HFFc6 (cell line): ENCODE measurements at regions not wholly inside any gene's neighbourhood (a gene's known extent, or its start where the extent isn't known, plus 50 kb on each side); places are given as distances from the start of the nearest gene placed in this dataset.

Source experiments
- DNase-seq: peaks from one replicate; pipeline ENCODE4 v3.0.0-alpha.2; 2018
- H3K27ac Mint-ChIP-seq: 2 replicates; pipeline ENCODE4 v1.8.0; 2020; ENCODE audit warnings: mild to moderate bottlenecking, mixed read lengths
- H3K27me3 Mint-ChIP-seq: 2 replicates; pipeline ENCODE4 v1.8.0; 2021; ENCODE audit warnings: mild to moderate bottlenecking, moderate library complexity, mixed read lengths; ENCODE audit not compliant: insufficient read depth
- H3K36me3 Mint-ChIP-seq: 2 replicates; pipeline ENCODE4 v1.8.0; 2021; ENCODE audit warnings: low read depth, mixed read lengths
- H3K4me1 Mint-ChIP-seq: 2 replicates; pipeline ENCODE4 v1.8.0; 2020; ENCODE audit warnings: low read depth, mixed read lengths
- H3K4me3 Mint-ChIP-seq: 2 replicates; pipeline ENCODE4 v1.8.0; 2020; ENCODE audit warnings: mild to moderate bottlenecking, moderate library complexity, mixed read lengths
- H3K9me3 Mint-ChIP-seq: 2 replicates; pipeline ENCODE4 v1.8.0; 2020; ENCODE audit warnings: mild to moderate bottlenecking, mixed read lengths
- TF ChIP-seq, protein P1 (sequence below): fragments of 200-600 bp; sonication (generic); IDR thresholded peaks from 2 replicates; pipeline ENCODE4 v1.5.0; 2021; ENCODE audit warnings: antibody characterized with exemption, mild to moderate bottlenecking

- DNase-seq = no peak
These were observed 133.1 kb upstream of the PTPRT start for GRCh38 chr20:43322851-43323250.

GRCh38 chr20:43320536-43320935, 130.8 kb upstream of the PTPRT start:
- no peaks in the 10 kb centered on the region for H3K9me3 Mint-ChIP-seq
- peaks cover 10% of the 10 kb centered on the region for H3K27me3 Mint-ChIP-seq
- H3K27ac Mint-ChIP-seq = no peak overlapping the region
- no peaks in the 10 kb centered on the region for H3K4me1 Mint-ChIP-seq
- no peak overlapping the region for H3K4me3 Mint-ChIP-seq
- TF ChIP-seq, protein P1, sequence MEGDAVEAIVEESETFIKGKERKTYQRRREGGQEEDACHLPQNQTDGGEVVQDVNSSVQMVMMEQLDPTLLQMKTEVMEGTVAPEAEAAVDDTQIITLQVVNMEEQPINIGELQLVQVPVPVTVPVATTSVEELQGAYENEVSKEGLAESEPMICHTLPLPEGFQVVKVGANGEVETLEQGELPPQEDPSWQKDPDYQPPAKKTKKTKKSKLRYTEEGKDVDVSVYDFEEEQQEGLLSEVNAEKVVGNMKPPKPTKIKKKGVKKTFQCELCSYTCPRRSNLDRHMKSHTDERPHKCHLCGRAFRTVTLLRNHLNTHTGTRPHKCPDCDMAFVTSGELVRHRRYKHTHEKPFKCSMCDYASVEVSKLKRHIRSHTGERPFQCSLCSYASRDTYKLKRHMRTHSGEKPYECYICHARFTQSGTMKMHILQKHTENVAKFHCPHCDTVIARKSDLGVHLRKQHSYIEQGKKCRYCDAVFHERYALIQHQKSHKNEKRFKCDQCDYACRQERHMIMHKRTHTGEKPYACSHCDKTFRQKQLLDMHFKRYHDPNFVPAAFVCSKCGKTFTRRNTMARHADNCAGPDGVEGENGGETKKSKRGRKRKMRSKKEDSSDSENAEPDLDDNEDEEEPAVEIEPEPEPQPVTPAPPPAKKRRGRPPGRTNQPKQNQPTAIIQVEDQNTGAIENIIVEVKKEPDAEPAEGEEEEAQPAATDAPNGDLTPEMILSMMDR = no peak
- DNase-seq = no peak
- no peaks in the 10 kb centered on the region for H3K36me3 Mint-ChIP-seq

More at GRCh38 chr20:43322851-43323250, 133.1 kb upstream of the PTPRT start:
- Mint-ChIP-seq H3K27ac (no peak overlapping the region), H3K9me3 (no peaks in the 10 kb centered on the region), H3K4me3 (no peak overlapping the region), H3K27me3 (peaks cover 4% of the 10 kb centered on the region; the same call in 1 of the 2 replicates), H3K4me1 (no peaks in the 10 kb centered on the region), H3K36me3 (no peaks in the 10 kb centered on the region)
- TF ChIP-seq, protein P1 = no peak

GRCh38 chr20:43318755-43319297, 129.1 kb upstream of the PTPRT start:
- Mint-ChIP-seq H3K4me3 (no peak overlapping the region), H3K4me1 (no peaks in the 10 kb centered on the region), H3K36me3 (no peaks in the 10 kb centered on the region), H3K9me3 (no peaks in the 10 kb centered on the region), H3K27me3 (peaks cover 10% of the 10 kb centered on the region), H3K27ac (no peak overlapping the region)
- TF ChIP-seq, protein P1 = no peak
- no peak for DNase-seq

DNA sequence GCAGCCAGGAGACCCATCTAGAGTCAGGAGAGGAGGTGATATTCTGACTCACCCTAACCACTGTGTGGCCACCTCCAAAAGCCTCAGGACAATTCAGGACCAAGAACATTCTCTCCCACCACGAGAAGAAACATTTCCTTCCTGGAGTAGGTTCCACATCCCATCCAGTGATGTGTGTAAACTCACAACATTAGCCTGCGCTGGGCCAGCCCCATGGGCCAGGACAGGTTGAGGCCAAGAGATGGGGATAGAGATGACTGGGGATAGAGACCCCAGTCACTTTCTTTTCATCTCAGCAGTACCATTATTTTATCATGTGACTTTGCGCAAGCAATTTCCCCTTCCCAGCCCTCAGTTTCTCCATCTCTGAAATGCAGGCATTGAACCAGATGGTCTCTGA, 126.6 kb upstream of the PTPRT start:
- TF ChIP-seq, protein P1 = no peak
- Mint-ChIP-seq H3K36me3 (no peaks in the 10 kb centered on the region), H3K4me1 (no peaks in the 10 kb centered on the region), H3K9me3 (no peaks in the 10 kb centered on the region), H3K27me3 (peaks cover 10% of the 10 kb centered on the region), H3K4me3 (no peak overlapping the region), H3K27ac (no peak overlapping the region)
- no peak for DNase-seq

DNA sequence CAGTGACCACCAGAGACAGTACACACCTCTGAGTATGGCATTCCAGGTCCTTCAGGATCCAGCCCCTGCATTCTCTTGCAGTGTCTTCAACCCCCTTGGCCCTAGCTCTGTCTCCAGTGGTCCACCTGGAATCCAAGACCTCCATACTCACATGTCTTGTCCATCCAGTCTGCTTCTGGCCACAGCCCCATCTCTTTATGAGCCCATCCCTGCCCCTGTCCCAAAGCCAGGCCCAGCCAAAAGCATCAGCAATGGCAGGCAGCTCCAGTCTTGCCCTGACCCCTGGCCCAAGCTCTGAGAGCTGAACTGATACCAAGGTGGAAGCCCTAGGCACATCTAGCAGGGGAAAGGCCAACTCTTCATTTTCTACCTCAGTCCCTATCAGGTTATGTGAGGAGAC, 119.6 kb upstream of the PTPRT start:
- no peak for DNase-seq
- Mint-ChIP-seq H3K9me3 (peaks cover 4% of the 10 kb centered on the region; the same call in 1 of the 2 replicates), H3K4me3 (no peak overlapping the region), H3K4me1 (no peaks in the 10 kb centered on the region), H3K27me3 (peaks cover 2% of the 10 kb centered on the region; the same call in 1 of the 2 replicates), H3K27ac (no peak overlapping the region), H3K36me3 (no peaks in the 10 kb centered on the region)
- TF ChIP-seq, protein P1 = no peak
